ENCODE measurements at regions not wholly inside any gene's neighbourhood (a gene's known extent, or its start where the extent isn't known, plus 50 kb on each side); places are given as distances from the start of the nearest gene placed in this dataset.

DNA sequence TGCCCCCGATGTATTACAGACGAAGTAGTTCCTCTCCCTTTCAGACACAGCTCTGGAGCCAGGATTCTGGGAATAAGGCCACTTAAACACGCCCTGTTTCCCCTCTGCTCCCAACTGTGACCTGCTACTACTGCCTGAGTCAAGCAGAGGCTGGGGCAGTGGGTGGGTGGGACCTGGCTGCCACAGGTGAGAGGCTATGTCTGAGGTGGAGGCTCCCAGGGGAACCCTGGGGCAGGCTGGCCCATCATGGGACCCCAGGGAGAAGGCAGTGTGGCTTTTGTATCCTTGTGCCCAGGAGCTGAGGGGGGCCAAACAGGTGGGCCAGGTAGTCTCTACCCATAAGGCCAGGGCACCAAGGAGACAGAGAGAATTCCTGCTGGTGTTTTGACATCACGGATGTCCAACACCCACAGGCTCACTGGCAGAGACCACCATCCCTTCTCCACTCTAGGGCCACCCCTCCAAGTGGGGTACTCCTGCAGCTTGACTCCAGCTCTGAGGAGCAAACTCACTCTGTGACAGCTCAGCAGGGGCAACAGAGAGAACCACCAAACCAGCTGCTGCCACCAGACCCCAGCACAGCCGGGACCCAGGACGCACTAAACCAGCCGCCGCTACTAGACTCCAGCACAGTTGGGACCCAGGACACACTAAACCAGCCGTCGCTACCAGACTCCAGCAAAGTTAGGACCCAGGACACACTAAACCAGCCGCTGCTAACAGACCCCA, 105.3 kb upstream of the SMURF2 start:
- peak in 1 of 2 donors; percentile 62 for DNase-seq (ENCODE audit: low spot score in 2 of 2)

DNA sequence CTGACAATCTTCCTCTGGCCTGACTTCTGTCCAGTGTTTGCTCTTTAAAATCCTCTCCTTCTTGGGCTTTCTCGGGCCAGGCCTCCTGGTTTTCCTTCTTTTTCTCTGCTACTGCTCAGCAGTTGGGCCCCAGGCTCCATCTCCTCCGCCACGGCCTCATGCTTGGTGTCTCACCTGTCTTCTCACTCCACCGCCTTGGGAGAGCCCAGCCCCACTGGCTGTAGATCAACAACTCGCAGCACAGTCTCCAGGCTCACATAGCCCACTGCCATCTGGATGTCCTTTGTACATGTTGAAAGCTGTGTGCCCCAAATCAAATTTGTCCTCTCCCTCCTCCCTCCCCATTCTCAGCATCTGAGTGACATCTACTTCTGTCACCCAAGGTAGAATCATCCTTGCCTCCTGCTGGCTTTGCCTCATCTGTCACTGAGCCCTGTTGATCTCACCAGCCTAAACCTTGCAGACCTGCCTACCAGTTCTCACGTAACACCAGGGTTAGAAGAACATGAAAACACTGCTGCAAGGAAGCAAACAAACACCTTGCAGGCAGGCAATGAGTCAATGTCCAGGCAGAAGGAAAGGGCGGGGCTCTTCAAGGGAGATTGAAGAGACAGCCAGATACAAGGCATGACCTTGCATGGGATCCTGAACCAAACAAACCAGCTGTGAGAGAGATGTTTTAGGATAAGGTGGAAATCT, 103.2 kb upstream of the SMURF2 start:
- no peak overlapping the region for H3K27ac ChIP-seq
- H3K9me3 ChIP-seq: no peaks in the 10 kb centered on the region
- no peak overlapping the region for H3K4me3 ChIP-seq
- H3K36me3 ChIP-seq: peaks cover 0 to 22% of the 10 kb centered on the region in 2 donors
- no peaks in the 10 kb centered on the region for H3K4me1 ChIP-seq
- H3K27me3 ChIP-seq: no peaks in the 10 kb centered on the region
- no peak for DNase-seq (ENCODE audit: low spot score in 2 of 2)
- intact Hi-C loops (cut with DNase I): no loop called here
- TF ChIP-seq, protein P1, sequence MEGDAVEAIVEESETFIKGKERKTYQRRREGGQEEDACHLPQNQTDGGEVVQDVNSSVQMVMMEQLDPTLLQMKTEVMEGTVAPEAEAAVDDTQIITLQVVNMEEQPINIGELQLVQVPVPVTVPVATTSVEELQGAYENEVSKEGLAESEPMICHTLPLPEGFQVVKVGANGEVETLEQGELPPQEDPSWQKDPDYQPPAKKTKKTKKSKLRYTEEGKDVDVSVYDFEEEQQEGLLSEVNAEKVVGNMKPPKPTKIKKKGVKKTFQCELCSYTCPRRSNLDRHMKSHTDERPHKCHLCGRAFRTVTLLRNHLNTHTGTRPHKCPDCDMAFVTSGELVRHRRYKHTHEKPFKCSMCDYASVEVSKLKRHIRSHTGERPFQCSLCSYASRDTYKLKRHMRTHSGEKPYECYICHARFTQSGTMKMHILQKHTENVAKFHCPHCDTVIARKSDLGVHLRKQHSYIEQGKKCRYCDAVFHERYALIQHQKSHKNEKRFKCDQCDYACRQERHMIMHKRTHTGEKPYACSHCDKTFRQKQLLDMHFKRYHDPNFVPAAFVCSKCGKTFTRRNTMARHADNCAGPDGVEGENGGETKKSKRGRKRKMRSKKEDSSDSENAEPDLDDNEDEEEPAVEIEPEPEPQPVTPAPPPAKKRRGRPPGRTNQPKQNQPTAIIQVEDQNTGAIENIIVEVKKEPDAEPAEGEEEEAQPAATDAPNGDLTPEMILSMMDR (IDR thresholded peaks at IDR 0.05): no peak

More for the DNA sequence above, 105.3 kb upstream of the SMURF2 start:
- Histone ChIP-seq H3K4me3 (no peak overlapping the region), H3K27me3 (no peaks in the 10 kb centered on the region), H3K36me3 (peaks cover 0 to 10% of the 10 kb centered on the region in 2 donors), H3K27ac (no peak overlapping the region), H3K4me1 (no peaks in the 10 kb centered on the region), H3K9me3 (no peaks in the 10 kb centered on the region)
- TF ChIP-seq, protein P1 (IDR thresholded peaks at IDR 0.05): no peak
- intact Hi-C loops (cut with DNase I): no loop called here

DNA sequence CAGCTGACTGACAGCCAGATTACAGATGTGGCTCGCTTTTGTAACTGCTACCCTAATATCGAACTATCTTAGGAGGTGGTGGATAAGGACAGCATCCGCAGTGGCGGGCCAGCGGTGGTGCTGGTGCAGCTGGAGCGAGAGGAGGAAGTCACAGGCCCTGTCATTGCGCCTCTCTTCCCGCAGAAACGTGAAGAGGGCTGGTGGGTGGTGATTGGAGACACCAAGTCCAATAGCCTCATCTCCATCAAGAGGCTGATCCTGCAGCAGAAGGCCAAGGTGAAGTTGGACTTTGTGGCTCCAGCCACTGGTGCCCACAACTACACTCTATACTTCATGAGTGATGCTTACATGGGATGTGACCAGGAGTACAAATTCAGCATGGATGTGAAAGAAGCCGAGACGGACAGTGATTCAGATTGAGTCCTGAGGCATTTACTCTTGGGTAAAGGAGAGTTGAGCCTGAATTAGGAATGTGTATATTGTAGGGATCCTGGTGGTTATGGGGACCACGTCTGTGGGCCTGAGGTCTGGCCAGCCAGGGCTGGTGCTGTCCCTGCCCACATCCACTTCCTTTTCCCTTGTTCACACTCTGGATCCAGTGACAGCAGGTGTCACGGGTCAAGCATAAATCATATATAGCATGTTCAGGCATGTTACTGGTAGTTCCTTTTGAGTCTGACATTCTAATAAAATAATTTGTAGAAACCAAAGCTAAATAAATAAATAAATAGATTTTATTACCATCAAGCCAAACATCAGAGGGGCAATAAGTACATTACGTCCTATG, 89.0 kb upstream of the SMURF2 start:
- no peak overlapping the region for H3K27ac ChIP-seq
- H3K4me3 ChIP-seq: no peak overlapping the region
- H3K36me3 ChIP-seq: peaks cover 22 to 49% of the 10 kb centered on the region in 2 donors
- DNase-seq (ENCODE audit: low spot score in 2 of 2): no peak
- H3K4me1 ChIP-seq: no peaks in the 10 kb centered on the region
- intact Hi-C loops (cut with DNase I): no loop called here
- TF ChIP-seq, protein P1 (IDR thresholded peaks at IDR 0.05): no peak
- no peaks in the 10 kb centered on the region for H3K27me3 ChIP-seq
- H3K9me3 ChIP-seq: no peaks in the 10 kb centered on the region

DNA sequence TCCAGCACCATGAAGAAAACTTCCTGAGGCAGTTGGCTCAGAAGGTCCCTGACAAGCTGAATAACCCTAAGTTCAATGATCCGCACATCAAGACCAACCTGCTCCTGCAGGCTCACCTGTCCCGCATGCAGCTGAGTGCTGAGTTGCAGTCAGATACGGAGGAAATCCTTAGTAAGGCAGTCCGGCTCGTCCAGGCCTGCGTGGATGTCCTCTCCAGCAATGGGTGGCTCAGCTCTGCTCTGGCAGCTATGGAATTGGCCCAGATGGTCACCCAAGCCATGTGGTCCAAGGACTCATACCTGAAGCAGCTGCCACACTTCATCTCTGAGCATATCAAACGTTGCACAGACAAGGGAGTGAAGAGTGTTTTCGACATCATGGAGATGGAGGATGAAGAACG, 88.4 kb upstream of the SMURF2 start:
- DNase-seq (ENCODE audit: low spot score in 2 of 2): peak in 1 of 2 donors; percentile 55
- no peak overlapping the region for H3K27ac ChIP-seq
- H3K36me3 ChIP-seq: peaks cover 18 to 43% of the 10 kb centered on the region in 2 donors
- intact Hi-C loops (cut with DNase I): no loop called here
- H3K9me3 ChIP-seq: no peaks in the 10 kb centered on the region
- no peaks in the 10 kb centered on the region for H3K27me3 ChIP-seq
- H3K4me1 ChIP-seq: no peaks in the 10 kb centered on the region
- no peak overlapping the region for H3K4me3 ChIP-seq
- TF ChIP-seq, protein P1 (IDR thresholded peaks at IDR 0.05): no peak

DNA sequence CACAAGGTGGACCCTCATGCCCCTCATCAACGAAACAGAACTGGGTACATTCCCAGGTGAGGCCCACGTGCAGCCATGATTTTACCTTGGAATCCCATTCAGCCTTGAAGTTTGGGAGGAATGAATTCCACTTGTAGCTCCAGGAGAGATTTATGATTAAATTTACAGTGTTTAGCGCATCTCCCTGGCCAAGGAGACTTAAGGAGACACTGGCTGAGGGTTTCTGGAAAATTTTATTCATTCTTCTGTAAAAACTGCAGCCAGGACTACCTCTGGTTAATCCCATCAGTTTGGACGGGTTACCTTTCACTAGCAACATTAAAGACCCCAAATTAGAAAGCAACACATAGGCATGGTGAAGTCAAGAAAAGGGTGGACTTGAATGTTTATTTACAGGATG, 87.2 kb upstream of the SMURF2 start:
- H3K4me1 ChIP-seq: no peaks in the 10 kb centered on the region
- H3K9me3 ChIP-seq: no peaks in the 10 kb centered on the region
- DNase-seq (ENCODE audit: low spot score in 2 of 2): no peak
- intact Hi-C loops (cut with DNase I): no loop called here
- H3K27me3 ChIP-seq: no peaks in the 10 kb centered on the region
- no peak overlapping the region for H3K4me3 ChIP-seq
- H3K36me3 ChIP-seq: peaks cover 14 to 34% of the 10 kb centered on the region in 2 donors
- TF ChIP-seq, protein P1 (IDR thresholded peaks at IDR 0.05): no peak
- no peak overlapping the region for H3K27ac ChIP-seq

Data from ascending aorta (tissue), 2 donors.